Astrocyte (in vitro differentiated cells and primary cell): ENCODE measurements at regions not wholly inside any gene's neighbourhood (a gene's known extent, or its start where the extent isn't known, plus 50 kb on each side); places are given as distances from the start of the nearest gene placed in this dataset.

Experiments used
- DNase-seq: peaks from one replicate; pipeline ENCODE4 v3.0.0-alpha.2; 2010; ENCODE audit warnings: low read depth
- FAIRE-seq: peaks from 2 replicates; lab custom pipeline; 2011; peaks lifted over from hg19 to GRCh38; lab: Jason Lieb, UNC
- H2AFZ ChIP-seq: 2 replicates; pipeline ENCODE4 v1.6.0; 2012; ENCODE audit warnings: low read depth, low read length, inconsistent platforms
- H3K27ac ChIP-seq: 2 replicates; pipeline ENCODE4 v1.5.1; 2011; ENCODE audit warnings: low read depth, low read length, inconsistent platforms
- H3K27me3 ChIP-seq: 2 replicates; pipeline ENCODE4 v1.6.0; 2011; ENCODE audit warnings: low read length, inconsistent platforms; ENCODE audit not compliant: insufficient read depth
- H3K36me3 ChIP-seq: 2 replicates; pipeline ENCODE4 v1.5.1; 2011; ENCODE audit warnings: low read length, inconsistent platforms; ENCODE audit not compliant: insufficient read depth
- H3K4me1 ChIP-seq: 2 replicates; pipeline ENCODE4 v1.5.1; 2011; ENCODE audit warnings: low read length, inconsistent platforms; ENCODE audit not compliant: insufficient read depth
- H3K4me2 ChIP-seq: 2 replicates; pipeline ENCODE4 v1.6.0; 2012; ENCODE audit warnings: low read length, inconsistent platforms
- H3K4me3 ChIP-seq: 2 replicates; pipeline ENCODE4 v1.5.1; 2011; ENCODE audit warnings: low read depth, mild to moderate bottlenecking, low read length, inconsistent platforms; ENCODE audit not compliant: insufficient read depth
- H3K79me2 ChIP-seq: 2 replicates; pipeline ENCODE4 v1.6.0; 2012; ENCODE audit warnings: mild to moderate bottlenecking, low read length, inconsistent platforms; ENCODE audit not compliant: insufficient read depth
- H3K9ac ChIP-seq: 2 replicates; pipeline ENCODE4 v1.6.0; 2012; ENCODE audit warnings: mild to moderate bottlenecking, low read length, inconsistent platforms
- H3K9me3 ChIP-seq: 2 replicates; pipeline ENCODE4 v1.5.1; 2012; ENCODE audit warnings: low read depth, mild to moderate bottlenecking, low read length, inconsistent platforms; ENCODE audit not compliant: insufficient read depth
- H4K20me1 ChIP-seq: 2 replicates; pipeline ENCODE4 v1.6.0; 2012; ENCODE audit warnings: low read length, inconsistent platforms; ENCODE audit not compliant: insufficient read depth
- H3K27ac Mint-ChIP-seq: one replicate; pipeline ENCODE4 v1.8.0; 2021; ENCODE audit warnings: mild to moderate bottlenecking, mixed read lengths; ENCODE audit not compliant: unreplicated experiment
- H3K27me3 Mint-ChIP-seq: one replicate; pipeline ENCODE4 v1.8.0; 2021; ENCODE audit warnings: low read depth, mixed read lengths; ENCODE audit not compliant: unreplicated experiment
- H3K36me3 Mint-ChIP-seq: one replicate; pipeline ENCODE4 v1.8.0; 2021; ENCODE audit warnings: low read depth, mixed read lengths; ENCODE audit not compliant: unreplicated experiment
- H3K4me1 Mint-ChIP-seq: one replicate; pipeline ENCODE4 v1.8.0; 2021; ENCODE audit warnings: low read depth, mixed read lengths; ENCODE audit not compliant: unreplicated experiment
- H3K4me3 Mint-ChIP-seq: one replicate; pipeline ENCODE4 v1.8.0; 2021; ENCODE audit warnings: mild to moderate bottlenecking, moderate library complexity, mixed read lengths; ENCODE audit not compliant: unreplicated experiment
- H3K9me3 Mint-ChIP-seq: one replicate; pipeline ENCODE4 v1.8.0; 2021; ENCODE audit warnings: mild to moderate bottlenecking, mixed read lengths; ENCODE audit not compliant: unreplicated experiment
- CTCF ChIP-seq: IDR thresholded peaks from 2 replicates; pipeline ENCODE4 v1.5.1; 2011; ENCODE audit warnings: low read depth, mild to moderate bottlenecking, inconsistent platforms, low read length, moderate library complexity; ENCODE audit not compliant: insufficient read depth
- EZH2 ChIP-seq: IDR thresholded peaks from 2 replicates; pipeline ENCODE4 v1.6.1; 2012; ENCODE audit warnings: mild to moderate bottlenecking, low read length, inconsistent platforms; ENCODE audit not compliant: insufficient read depth

DNA sequence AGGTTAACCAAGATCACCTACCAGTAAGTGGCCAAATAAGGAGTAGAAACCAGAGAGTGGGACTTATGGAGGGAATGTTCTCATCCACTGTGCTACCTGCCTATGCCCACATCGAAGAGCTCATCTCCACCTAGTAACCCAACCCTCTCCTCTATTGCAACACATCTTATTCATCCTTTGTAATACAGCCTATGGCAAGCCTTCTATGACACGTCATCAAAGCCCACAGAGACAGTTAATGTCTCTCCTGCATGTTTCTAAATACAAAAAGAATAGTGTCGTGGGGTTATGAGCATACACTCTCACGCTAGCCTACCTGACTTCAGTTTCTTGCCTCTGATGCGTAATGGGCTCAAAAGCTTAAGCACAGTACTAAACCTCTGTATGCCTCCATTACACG is 1158.1 kb upstream of the TENM4 start:
- H3K4me1 ChIP-seq = peaks cover 23% of the 10 kb centered on the region
- TF ChIP-seq CTCF (no peak), EZH2 (no peak)
- no peak for DNase-seq
- FAIRE-seq = no peak
- H3K4me3 ChIP-seq = no peak overlapping the region
- no peak overlapping the region for H3K9ac ChIP-seq
- H4K20me1 ChIP-seq = no peaks in the 10 kb centered on the region
- H3K4me2 ChIP-seq = no peak overlapping the region
- no peak overlapping the region for H3K27ac ChIP-seq
- Mint-ChIP-seq H3K27ac (no peak overlapping the region), H3K36me3 (no peaks in the 10 kb centered on the region), H3K4me3 (no peak overlapping the region), H3K4me1 (peaks cover 14% of the 10 kb centered on the region), H3K27me3 (no peaks in the 10 kb centered on the region), H3K9me3 (peaks cover 1% of the 10 kb centered on the region)
- no peak overlapping the region for H2AFZ ChIP-seq
- H3K9me3 ChIP-seq = no peaks in the 10 kb centered on the region
- no peaks in the 10 kb centered on the region for H3K79me2 ChIP-seq
- no peaks in the 10 kb centered on the region for H3K27me3 ChIP-seq
- no peaks in the 10 kb centered on the region for H3K36me3 ChIP-seq

DNA sequence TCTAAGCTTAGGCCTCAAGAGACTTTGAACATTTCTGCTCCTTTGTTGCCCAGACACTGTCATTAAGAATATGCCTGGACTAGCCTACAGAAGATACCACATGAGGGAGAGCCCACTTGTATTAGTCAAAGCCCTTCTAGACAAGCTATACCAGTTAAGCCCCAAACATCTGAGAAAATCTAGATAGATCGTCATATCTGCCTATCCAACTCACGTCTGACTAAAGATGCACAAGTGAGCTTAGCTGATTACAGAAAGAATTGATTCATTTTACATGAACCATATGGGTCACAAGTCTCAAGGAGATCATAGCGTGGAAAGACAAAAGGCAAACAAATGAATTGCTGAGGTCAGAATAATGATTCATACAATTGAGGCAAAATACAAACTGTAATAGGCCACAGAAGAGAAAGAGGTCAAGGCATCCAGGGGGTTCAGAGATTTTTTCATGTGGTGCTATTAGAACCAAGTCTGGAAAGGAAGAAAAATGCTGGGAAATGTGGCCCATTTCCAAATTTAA is 1155.5 kb upstream of the TENM4 start:
- H3K9me3 ChIP-seq = no peaks in the 10 kb centered on the region
- H3K4me3 ChIP-seq = no peak overlapping the region
- H3K4me2 ChIP-seq = no peak overlapping the region
- no peak overlapping the region for H2AFZ ChIP-seq
- no peaks in the 10 kb centered on the region for H3K27me3 ChIP-seq
- H3K4me1 ChIP-seq = peaks cover 33% of the 10 kb centered on the region
- Mint-ChIP-seq H3K36me3 (no peaks in the 10 kb centered on the region), H3K27ac (no peak overlapping the region), H3K9me3 (peaks cover 1% of the 10 kb centered on the region), H3K27me3 (no peaks in the 10 kb centered on the region), H3K4me3 (no peak overlapping the region), H3K4me1 (peaks cover 28% of the 10 kb centered on the region)
- H4K20me1 ChIP-seq = no peaks in the 10 kb centered on the region
- TF ChIP-seq EZH2 (no peak), CTCF (no peak)
- no peaks in the 10 kb centered on the region for H3K79me2 ChIP-seq
- peak overlapping the region; percentile 67 for H3K27ac ChIP-seq
- FAIRE-seq (no peak), DNase-seq (peak; percentile 18)
- H3K36me3 ChIP-seq = no peaks in the 10 kb centered on the region
- H3K9ac ChIP-seq = no peak overlapping the region

- DNase-seq (peak; percentile 87), FAIRE-seq (no peak)
- Histone ChIP-seq H2AFZ (no peak overlapping the region), H3K4me1 (peaks cover 33% of the 10 kb centered on the region), H3K4me2 (peak overlapping the region; percentile 54), H3K9me3 (no peaks in the 10 kb centered on the region), H3K79me2 (no peaks in the 10 kb centered on the region), H4K20me1 (no peaks in the 10 kb centered on the region), H3K4me3 (no peak overlapping the region), H3K36me3 (no peaks in the 10 kb centered on the region), H3K27ac (peak overlapping the region; percentile 77), H3K9ac (peak overlapping the region; percentile 46), H3K27me3 (no peaks in the 10 kb centered on the region)
- Mint-ChIP-seq H3K36me3 (no peaks in the 10 kb centered on the region), H3K9me3 (peaks cover 1% of the 10 kb centered on the region), H3K4me3 (no peak overlapping the region), H3K27me3 (no peaks in the 10 kb centered on the region), H3K27ac (no peak overlapping the region), H3K4me1 (peaks cover 28% of the 10 kb centered on the region)
- TF ChIP-seq CTCF = no peak
- TF ChIP-seq EZH2 = no peak
Measured at GRCh38 chr11:80595011-80595410, 1154.2 kb upstream of the TENM4 start.
